ENCODE measurements at regions not wholly inside any gene's neighbourhood (a gene's known extent, or its start where the extent isn't known, plus 50 kb on each side); places are given as distances from the start of the nearest gene placed in this dataset.

DNA sequence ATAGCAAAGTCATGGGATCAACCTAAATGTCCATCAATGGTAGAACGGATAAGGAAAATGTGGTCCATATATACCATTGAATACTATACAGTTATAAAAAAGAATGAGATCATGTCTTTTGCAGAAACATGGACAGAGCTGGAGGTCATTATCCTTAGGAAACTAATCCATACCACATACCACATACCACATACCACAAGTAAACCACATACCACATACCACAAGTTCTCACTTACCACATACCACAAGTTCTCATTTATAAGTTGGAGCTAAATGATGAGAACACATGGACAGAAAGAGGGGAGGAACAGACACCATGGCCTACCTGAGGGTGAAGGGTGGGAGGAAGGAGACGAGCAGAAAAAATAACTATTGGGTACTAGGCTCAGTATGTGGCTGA, 154.6 kb upstream of the GHR start:
- Histone ChIP-seq H3K4me1 (ENCODE audit: insufficient read depth, low read length) (no peaks in the 10 kb centered on the region), H3K36me3 (ENCODE audit: insufficient read depth, low read length) (no peaks in the 10 kb centered on the region), H3K27ac (ENCODE audit: low read depth in 1 of 2, low read length in 2 of 2) (no peak overlapping the region), H3K27me3 (ENCODE audit: control insufficient read depth in 1 of 2, insufficient read depth in 2 of 2, low read length in 2 of 2) (no peaks in the 10 kb centered on the region), H3K9me3 (ENCODE audit: control insufficient read depth in 1 of 2, insufficient read depth in 1 of 2, low read length in 2 of 2) (no peaks in the 10 kb centered on the region), H3K4me3 (ENCODE audit: low read length) (no peak overlapping the region)
- TF ChIP-seq, protein P1, sequence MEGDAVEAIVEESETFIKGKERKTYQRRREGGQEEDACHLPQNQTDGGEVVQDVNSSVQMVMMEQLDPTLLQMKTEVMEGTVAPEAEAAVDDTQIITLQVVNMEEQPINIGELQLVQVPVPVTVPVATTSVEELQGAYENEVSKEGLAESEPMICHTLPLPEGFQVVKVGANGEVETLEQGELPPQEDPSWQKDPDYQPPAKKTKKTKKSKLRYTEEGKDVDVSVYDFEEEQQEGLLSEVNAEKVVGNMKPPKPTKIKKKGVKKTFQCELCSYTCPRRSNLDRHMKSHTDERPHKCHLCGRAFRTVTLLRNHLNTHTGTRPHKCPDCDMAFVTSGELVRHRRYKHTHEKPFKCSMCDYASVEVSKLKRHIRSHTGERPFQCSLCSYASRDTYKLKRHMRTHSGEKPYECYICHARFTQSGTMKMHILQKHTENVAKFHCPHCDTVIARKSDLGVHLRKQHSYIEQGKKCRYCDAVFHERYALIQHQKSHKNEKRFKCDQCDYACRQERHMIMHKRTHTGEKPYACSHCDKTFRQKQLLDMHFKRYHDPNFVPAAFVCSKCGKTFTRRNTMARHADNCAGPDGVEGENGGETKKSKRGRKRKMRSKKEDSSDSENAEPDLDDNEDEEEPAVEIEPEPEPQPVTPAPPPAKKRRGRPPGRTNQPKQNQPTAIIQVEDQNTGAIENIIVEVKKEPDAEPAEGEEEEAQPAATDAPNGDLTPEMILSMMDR (IDR thresholded peaks at IDR 0.05): no peak
- DNase-seq: no peak
- Mint-ChIP-seq H3K9me3 (no peaks in the 10 kb centered on the region), H3K36me3 (ENCODE audit: low read depth) (no peaks in the 10 kb centered on the region), H3K27ac (no peak overlapping the region), H3K4me1 (ENCODE audit: low read depth) (no peaks in the 10 kb centered on the region), H3K4me3 (no peak overlapping the region), H3K27me3 (peaks cover 6% of the 10 kb centered on the region)
- intact Hi-C loops (cut with DNase I, micrococcal nuclease): no loop called here
- no peak for ATAC-seq (ENCODE audit: poor library complexity)
- ChIA-PET CTCF (no interaction called here), POLR2A (no interaction called here)

DNA sequence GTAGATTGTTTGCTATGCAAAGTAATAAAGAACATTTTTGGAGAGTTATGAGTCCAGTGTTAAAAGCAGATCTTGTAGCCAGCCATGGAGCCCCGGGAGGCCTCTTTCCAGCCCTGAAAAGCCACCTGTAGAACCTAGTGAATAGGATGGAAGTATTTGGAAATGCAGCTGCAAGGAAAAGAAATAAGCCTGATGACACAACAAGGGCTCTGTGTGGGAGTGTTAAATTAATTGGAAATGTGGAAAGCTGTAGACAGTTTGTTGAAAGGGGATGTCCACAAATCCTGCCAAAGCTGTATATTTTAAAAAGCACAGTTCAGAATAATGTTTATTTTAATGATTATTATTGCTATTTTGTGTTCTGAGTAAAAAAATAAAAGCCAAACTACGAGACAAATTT, 152.5 kb upstream of the GHR start:
- Mint-ChIP-seq H3K4me1 (ENCODE audit: low read depth) (no peaks in the 10 kb centered on the region), H3K27me3 (peaks cover 6% of the 10 kb centered on the region), H3K36me3 (ENCODE audit: low read depth) (no peaks in the 10 kb centered on the region), H3K27ac (no peak overlapping the region), H3K4me3 (no peak overlapping the region), H3K9me3 (peaks cover 2% of the 10 kb centered on the region)
- Histone ChIP-seq H3K9me3 (ENCODE audit: control insufficient read depth in 1 of 2, insufficient read depth in 1 of 2, low read length in 2 of 2) (no peaks in the 10 kb centered on the region), H3K4me1 (ENCODE audit: insufficient read depth, low read length) (no peaks in the 10 kb centered on the region), H3K27me3 (ENCODE audit: control insufficient read depth in 1 of 2, insufficient read depth in 2 of 2, low read length in 2 of 2) (no peaks in the 10 kb centered on the region), H3K4me3 (ENCODE audit: low read length) (no peak overlapping the region), H3K27ac (ENCODE audit: low read depth in 1 of 2, low read length in 2 of 2) (no peak overlapping the region), H3K36me3 (ENCODE audit: insufficient read depth, low read length) (no peaks in the 10 kb centered on the region)
- ATAC-seq (ENCODE audit: poor library complexity): no peak
- TF ChIP-seq, protein P1 (IDR thresholded peaks at IDR 0.05): no peak
- CTCF ChIA-PET: no interaction called here
- DNase-seq: no peak
- POLR2A ChIA-PET: no interaction called here
- intact Hi-C loops (cut with DNase I, micrococcal nuclease): no loop called here

DNA sequence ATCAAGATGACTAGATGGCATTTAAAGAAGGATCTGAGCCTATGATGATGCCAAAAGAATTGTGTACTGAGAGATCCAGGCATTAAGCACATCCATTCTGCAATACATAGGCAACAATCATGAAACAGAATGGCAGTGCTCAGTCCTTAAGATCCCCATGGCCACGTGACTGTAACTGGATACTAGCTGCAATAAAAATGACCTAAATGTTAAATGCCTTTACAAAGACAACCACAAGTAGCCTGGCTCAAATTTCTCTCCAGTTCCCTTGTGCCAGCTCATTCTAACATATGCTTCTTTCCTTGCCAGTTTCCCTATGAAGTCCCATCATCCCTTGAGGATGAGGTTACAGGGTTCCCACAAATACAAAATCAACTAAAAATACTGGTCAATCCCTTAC, 148.3 kb upstream of the GHR start:
- H3K4me3 Mint-ChIP-seq: no peak overlapping the region
- TF ChIP-seq, protein P1 (IDR thresholded peaks at IDR 0.05): no peak
- Histone ChIP-seq H3K36me3 (ENCODE audit: insufficient read depth, low read length) (no peaks in the 10 kb centered on the region), H3K27me3 (ENCODE audit: control insufficient read depth in 1 of 2, insufficient read depth in 2 of 2, low read length in 2 of 2) (no peaks in the 10 kb centered on the region), H3K4me1 (ENCODE audit: insufficient read depth, low read length) (no peaks in the 10 kb centered on the region), H3K27ac (ENCODE audit: low read depth in 1 of 2, low read length in 2 of 2) (no peak overlapping the region), H3K9me3 (ENCODE audit: control insufficient read depth in 1 of 2, insufficient read depth in 1 of 2, low read length in 2 of 2) (no peaks in the 10 kb centered on the region), H3K4me3 (ENCODE audit: low read length) (no peak overlapping the region)
- ChIA-PET CTCF (no interaction called here), POLR2A (no interaction called here)
- no peaks in the 10 kb centered on the region for H3K36me3 Mint-ChIP-seq (ENCODE audit: low read depth)
- H3K4me1 Mint-ChIP-seq (ENCODE audit: low read depth): no peaks in the 10 kb centered on the region
- DNase-seq: no peak
- no peak for ATAC-seq (ENCODE audit: poor library complexity)
- no peak overlapping the region for H3K27ac Mint-ChIP-seq
- intact Hi-C loops (cut with DNase I, micrococcal nuclease): no loop called here
- H3K9me3 Mint-ChIP-seq: peaks cover 2% of the 10 kb centered on the region
- peaks cover 4% of the 10 kb centered on the region for H3K27me3 Mint-ChIP-seq

Measured in CD4-positive, alpha-beta T cell (primary cell).